Neural cell (in vitro differentiated cells): ENCODE measurements at regions not wholly inside any gene's neighbourhood (a gene's known extent, or its start where the extent isn't known, plus 50 kb on each side); places are given as distances from the start of the nearest gene placed in this dataset.

Source experiments
- H2AFZ ChIP-seq: fragments of 200-600, 300-800 bp; sonication (generic), shearing (Covaris generic); 2 replicates; pipeline ENCODE4 v1.6.0; 2014; ENCODE audit warnings: low read depth, mild to moderate bottlenecking, antibody characterized with exemption, low read length, moderate library complexity
- H3F3A ChIP-seq: fragments of 200-600 bp; shearing (Covaris generic); 2 replicates; pipeline ENCODE4 v1.6.1; 2016; ENCODE audit warnings: mild to moderate bottlenecking, moderate library complexity, mixed read lengths, antibody characterized with exemption, low read length; ENCODE audit not compliant: insufficient read depth, poor library complexity, severe bottlenecking
- H3K27ac ChIP-seq: fragments of 200-600, 300-800 bp; sonication (generic), shearing (Covaris generic); 2 replicates; pipeline ENCODE4 v1.5.1; 2014; ENCODE audit warnings: mild to moderate bottlenecking, low read length, moderate library complexity
- H3K27me3 ChIP-seq: fragments of 300-800, 200-600 bp; sonication (generic), shearing (Covaris generic); 2 replicates; pipeline ENCODE4 v1.6.0; 2014; ENCODE audit warnings: mild to moderate bottlenecking, low read depth, low read length, moderate library complexity; ENCODE audit not compliant: insufficient read depth
- H3K36me3 ChIP-seq: fragments of 300-800, 200-600 bp; sonication (generic), shearing (Covaris generic); 2 replicates; pipeline ENCODE4 v1.5.1; 2014; ENCODE audit warnings: mild to moderate bottlenecking, antibody characterized with exemption, low read length, moderate library complexity; ENCODE audit not compliant: insufficient read depth
- H3K4me2 ChIP-seq: fragments of 300-800, 200-600 bp; sonication (generic), shearing (Covaris generic); 2 replicates; pipeline ENCODE4 v1.6.0; 2014; ENCODE audit warnings: mild to moderate bottlenecking, low read length
- H3K4me3 ChIP-seq: fragments of 300-800, 200-600 bp; sonication (generic), shearing (Covaris generic); 2 replicates; pipeline ENCODE4 v1.5.1; 2014; ENCODE audit warnings: mild to moderate bottlenecking, low read length, moderate library complexity
- H3K79me2 ChIP-seq: fragments of 200-600 bp; shearing (Covaris generic); replicated peaks from 2 replicates; pipeline ENCODE4 v1.6.0; 2014; ENCODE audit warnings: mild to moderate bottlenecking, low read length, moderate library complexity; ENCODE audit not compliant: insufficient read depth
- H3K9ac ChIP-seq: fragments of 300-800, 200-600 bp; sonication (generic), shearing (Covaris generic); 2 replicates; pipeline ENCODE4 v1.6.1; 2016; ENCODE audit warnings: mild to moderate bottlenecking, low read length, mixed read lengths
- H3K9me2 ChIP-seq: fragments of 200-600 bp; shearing (Covaris generic); 2 replicates; pipeline ENCODE4 v1.6.1; 2016; ENCODE audit warnings: mild to moderate bottlenecking, low read length, mixed read lengths; ENCODE audit not compliant: insufficient read depth
- H3K9me3 ChIP-seq: fragments of 200-600, 300-800 bp; sonication (generic), shearing (Covaris generic); 2 replicates; pipeline ENCODE4 v1.6.1; 2016; ENCODE audit warnings: mild to moderate bottlenecking, mixed run types, low read length, moderate library complexity, mixed read lengths
- H4K20me1 ChIP-seq: fragments of 200-600 bp; shearing (Covaris generic); 2 replicates; pipeline ENCODE4 v1.6.1; 2016; ENCODE audit warnings: mild to moderate bottlenecking, mixed run types; ENCODE audit not compliant: insufficient read depth
- EP300 ChIP-seq: fragments of 450-650 bp; conservative IDR thresholded peaks from 2 replicates; pipeline ENCODE4 v1.6.1; 2014; ENCODE audit warnings: antibody characterized with exemption, mild to moderate bottlenecking, moderate library complexity; ENCODE audit not compliant: poor library complexity, severe bottlenecking
- POLR2AphosphoS5 ChIP-seq: IDR thresholded peaks from 2 replicates; pipeline ENCODE4 v1.6.1; 2012
- RAD21 ChIP-seq: fragments of 450-650 bp; conservative IDR thresholded peaks from 2 replicates; pipeline ENCODE4 v1.6.1; 2014; ENCODE audit warnings: antibody characterized with exemption, mild to moderate bottlenecking, moderate library complexity
- SMC3 ChIP-seq: fragments of 450-650 bp; conservative IDR thresholded peaks from 2 replicates; pipeline ENCODE4 v1.6.1; 2014; ENCODE audit warnings: antibody characterized with exemption, mild to moderate bottlenecking, moderate library complexity; ENCODE audit not compliant: poor library complexity
- TAF1 ChIP-seq: IDR thresholded peaks from 2 replicates; pipeline ENCODE4 v1.6.1; 2012; ENCODE audit warnings: low read depth
- TF ChIP-seq, protein P1 (sequence below): IDR thresholded peaks from 2 replicates; pipeline ENCODE4 v1.6.1; 2012; ENCODE audit warnings: borderline replicate concordance
- TF ChIP-seq, protein P2 (sequence below): fragments of 450-650 bp; IDR thresholded peaks from 2 replicates; pipeline ENCODE4 v1.5.1; 2014; ENCODE audit warnings: antibody characterized with exemption, mild to moderate bottlenecking, moderate library complexity; ENCODE audit not compliant: poor library complexity, severe bottlenecking

DNA sequence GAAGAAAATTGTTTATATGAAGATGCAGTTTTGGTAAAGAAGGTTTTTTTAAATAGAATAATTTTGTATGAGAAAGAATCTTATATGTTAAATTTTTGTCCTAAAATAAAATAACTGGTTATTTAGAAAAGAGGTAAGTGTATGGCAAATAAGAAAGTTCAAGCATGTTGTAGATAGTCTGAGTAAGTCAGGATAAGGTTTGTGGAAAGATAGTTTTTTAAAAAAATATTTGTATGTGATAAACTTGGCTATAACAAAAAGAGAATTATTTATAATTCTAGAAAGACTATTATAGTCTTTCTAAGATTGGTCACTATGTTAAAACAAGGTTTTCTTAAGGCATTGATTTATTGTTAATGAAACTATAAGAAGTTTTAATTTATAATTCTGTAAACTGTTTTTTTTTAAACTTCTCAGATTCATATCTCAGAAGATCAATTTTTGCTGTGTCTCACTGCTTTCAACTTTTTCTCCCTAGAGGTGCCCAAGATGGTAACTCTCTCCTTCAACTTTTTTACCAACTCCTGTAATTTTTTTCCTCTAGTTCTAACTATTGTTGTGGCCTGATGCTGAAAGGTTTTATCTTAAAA is 698.6 kb downstream of the CCSER2 start:
- Histone ChIP-seq H3K9me2 (no peaks in the 10 kb centered on the region), H3K36me3 (no peaks in the 10 kb centered on the region), H3K9me3 (no peaks in the 10 kb centered on the region), H4K20me1 (no peaks in the 10 kb centered on the region), H3F3A (no peaks in the 10 kb centered on the region), H3K4me3 (no peak overlapping the region), H2AFZ (no peak overlapping the region), H3K27me3 (no peaks in the 10 kb centered on the region), H3K27ac (no peak overlapping the region), H3K4me2 (no peak overlapping the region), H3K79me2 (no peaks in the 10 kb centered on the region), H3K9ac (no peak overlapping the region)
- no peak for TF ChIP-seq TAF1
- TF ChIP-seq, protein P1, sequence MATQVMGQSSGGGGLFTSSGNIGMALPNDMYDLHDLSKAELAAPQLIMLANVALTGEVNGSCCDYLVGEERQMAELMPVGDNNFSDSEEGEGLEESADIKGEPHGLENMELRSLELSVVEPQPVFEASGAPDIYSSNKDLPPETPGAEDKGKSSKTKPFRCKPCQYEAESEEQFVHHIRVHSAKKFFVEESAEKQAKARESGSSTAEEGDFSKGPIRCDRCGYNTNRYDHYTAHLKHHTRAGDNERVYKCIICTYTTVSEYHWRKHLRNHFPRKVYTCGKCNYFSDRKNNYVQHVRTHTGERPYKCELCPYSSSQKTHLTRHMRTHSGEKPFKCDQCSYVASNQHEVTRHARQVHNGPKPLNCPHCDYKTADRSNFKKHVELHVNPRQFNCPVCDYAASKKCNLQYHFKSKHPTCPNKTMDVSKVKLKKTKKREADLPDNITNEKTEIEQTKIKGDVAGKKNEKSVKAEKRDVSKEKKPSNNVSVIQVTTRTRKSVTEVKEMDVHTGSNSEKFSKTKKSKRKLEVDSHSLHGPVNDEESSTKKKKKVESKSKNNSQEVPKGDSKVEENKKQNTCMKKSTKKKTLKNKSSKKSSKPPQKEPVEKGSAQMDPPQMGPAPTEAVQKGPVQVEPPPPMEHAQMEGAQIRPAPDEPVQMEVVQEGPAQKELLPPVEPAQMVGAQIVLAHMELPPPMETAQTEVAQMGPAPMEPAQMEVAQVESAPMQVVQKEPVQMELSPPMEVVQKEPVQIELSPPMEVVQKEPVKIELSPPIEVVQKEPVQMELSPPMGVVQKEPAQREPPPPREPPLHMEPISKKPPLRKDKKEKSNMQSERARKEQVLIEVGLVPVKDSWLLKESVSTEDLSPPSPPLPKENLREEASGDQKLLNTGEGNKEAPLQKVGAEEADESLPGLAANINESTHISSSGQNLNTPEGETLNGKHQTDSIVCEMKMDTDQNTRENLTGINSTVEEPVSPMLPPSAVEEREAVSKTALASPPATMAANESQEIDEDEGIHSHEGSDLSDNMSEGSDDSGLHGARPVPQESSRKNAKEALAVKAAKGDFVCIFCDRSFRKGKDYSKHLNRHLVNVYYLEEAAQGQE: no peak

GRCh38 chr10:85032981-85033380 is 704.6 kb downstream of the CCSER2 start:
- no peak overlapping the region for H2AFZ ChIP-seq
- H3K27ac ChIP-seq: no peak overlapping the region
- no peaks in the 10 kb centered on the region for H3K36me3 ChIP-seq
- TF ChIP-seq SMC3 (no peak), POLR2AphosphoS5 (no peak), EP300 (no peak), TAF1 (no peak), RAD21 (no peak)
- TF ChIP-seq, protein P1: no peak
- TF ChIP-seq, protein P2, sequence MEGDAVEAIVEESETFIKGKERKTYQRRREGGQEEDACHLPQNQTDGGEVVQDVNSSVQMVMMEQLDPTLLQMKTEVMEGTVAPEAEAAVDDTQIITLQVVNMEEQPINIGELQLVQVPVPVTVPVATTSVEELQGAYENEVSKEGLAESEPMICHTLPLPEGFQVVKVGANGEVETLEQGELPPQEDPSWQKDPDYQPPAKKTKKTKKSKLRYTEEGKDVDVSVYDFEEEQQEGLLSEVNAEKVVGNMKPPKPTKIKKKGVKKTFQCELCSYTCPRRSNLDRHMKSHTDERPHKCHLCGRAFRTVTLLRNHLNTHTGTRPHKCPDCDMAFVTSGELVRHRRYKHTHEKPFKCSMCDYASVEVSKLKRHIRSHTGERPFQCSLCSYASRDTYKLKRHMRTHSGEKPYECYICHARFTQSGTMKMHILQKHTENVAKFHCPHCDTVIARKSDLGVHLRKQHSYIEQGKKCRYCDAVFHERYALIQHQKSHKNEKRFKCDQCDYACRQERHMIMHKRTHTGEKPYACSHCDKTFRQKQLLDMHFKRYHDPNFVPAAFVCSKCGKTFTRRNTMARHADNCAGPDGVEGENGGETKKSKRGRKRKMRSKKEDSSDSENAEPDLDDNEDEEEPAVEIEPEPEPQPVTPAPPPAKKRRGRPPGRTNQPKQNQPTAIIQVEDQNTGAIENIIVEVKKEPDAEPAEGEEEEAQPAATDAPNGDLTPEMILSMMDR: no peak
- H3K9me2 ChIP-seq: no peaks in the 10 kb centered on the region
- no peak overlapping the region for H3K4me2 ChIP-seq
- H3F3A ChIP-seq: no peaks in the 10 kb centered on the region
- no peak overlapping the region for H3K9ac ChIP-seq
- H4K20me1 ChIP-seq: no peaks in the 10 kb centered on the region
- no peaks in the 10 kb centered on the region for H3K79me2 ChIP-seq
- no peaks in the 10 kb centered on the region for H3K9me3 ChIP-seq
- H3K4me3 ChIP-seq: no peak overlapping the region
- no peaks in the 10 kb centered on the region for H3K27me3 ChIP-seq
